PC-3 (cell line): ENCODE measurements at regions not wholly inside any gene's neighbourhood (a gene's known extent, or its start where the extent isn't known, plus 50 kb on each side); places are given as distances from the start of the nearest gene placed in this dataset.

Experiments used
- ATAC-seq: fragments of 200-7000 bp; cut with Tn5 transposase; 2 replicates; pipeline ENCODE4 v1.9.1; 2020; ENCODE audit warnings: mild to moderate bottlenecking, moderate library complexity
- BruUV-seq: library from RNA; stranded (reverse); fragments of 400-500 nt; replicated peaks from 2 replicates; lab custom pipeline; 2021; lab: Mats Ljungman, UMichigan
- CTCF ChIA-PET: fragments of 300-600 bp; sonication (Branson Sonifier 250); formaldehyde crosslinking; loops from one replicate; lab custom pipeline; 2022; ENCODE audit warnings: antibody characterized with exemption; lab: Charles Lee
- POLR2A ChIA-PET: fragments of 300-600 bp; sonication (Branson Sonifier 250); formaldehyde crosslinking; loops from one replicate; lab custom pipeline; 2022; ENCODE audit warnings: antibody characterized with exemption; ENCODE audit not compliant: unreplicated experiment; lab: Charles Lee
- DNase-seq: peaks from one replicate; pipeline ENCODE4 v3.0.0-alpha.2; 2015
- H2AFZ ChIP-seq: fragments of 300-600 bp; sonication (generic); 2 replicates; pipeline ENCODE4 v1.6.0; 2016; ENCODE audit warnings: antibody characterized with exemption, low read length
- H3F3A ChIP-seq: fragments of 300-600 bp; sonication (generic); one replicate; pipeline ENCODE4 v1.6.0; 2017; ENCODE audit warnings: antibody characterized with exemption, low read length, control low read depth, mild to moderate bottlenecking; ENCODE audit not compliant: unreplicated experiment
- H3K27ac ChIP-seq: fragments of 300-600 bp; sonication (generic); 2 replicates; pipeline ENCODE4 v1.5.1; 2016; ENCODE audit warnings: mild to moderate bottlenecking, low read length
- H3K27me3 ChIP-seq: fragments of 300-600 bp; sonication (generic); 2 replicates; pipeline ENCODE4 v1.6.1; 2016; ENCODE audit warnings: low read length, mixed read lengths
- H3K36me3 ChIP-seq: fragments of 300-600 bp; sonication (generic); 2 replicates; pipeline ENCODE4 v1.6.1; 2016; ENCODE audit warnings: low read depth, mixed run types, low read length, mixed read lengths
- H3K4me1 ChIP-seq: fragments of 300-600 bp; sonication (generic); 2 replicates; pipeline ENCODE4 v1.5.1; 2016; ENCODE audit warnings: low read length; ENCODE audit not compliant: insufficient read depth
- H3K4me2 ChIP-seq: fragments of 300-600 bp; sonication (generic); 2 replicates; pipeline ENCODE4 v1.6.0; 2016; ENCODE audit warnings: low read length
- H3K4me3 ChIP-seq: fragments of 300-600 bp; sonication (generic); 2 replicates; pipeline ENCODE4 v1.5.1; 2016; ENCODE audit warnings: mild to moderate bottlenecking, low read length, mixed read lengths
- H3K79me2 ChIP-seq: fragments of 300-600 bp; sonication (generic); 2 replicates; pipeline ENCODE4 v1.6.1; 2017; ENCODE audit warnings: low read length, mixed read lengths
- H3K9ac ChIP-seq: fragments of 300-600 bp; sonication (generic); 2 replicates; pipeline ENCODE4 v1.6.0; 2016; ENCODE audit warnings: mild to moderate bottlenecking, low read length
- H3K9me2 ChIP-seq: fragments of 300-600 bp; sonication (generic); replicated peaks from 2 replicates; pipeline ENCODE4 v1.6.1; 2016; ENCODE audit warnings: mixed run types, low read length, mixed read lengths
- H3K9me3 ChIP-seq: fragments of 300-600 bp; sonication (generic); 2 replicates; pipeline ENCODE4 v1.6.1; 2016; ENCODE audit warnings: low read length, mixed read lengths
- H4K20me1 ChIP-seq: fragments of 300-600 bp; sonication (generic); 2 replicates; pipeline ENCODE4 v1.6.1; 2016; ENCODE audit warnings: low read length, mixed read lengths
- CTCF ChIP-seq: fragments of 300-600 bp; sonication (generic); conservative IDR thresholded peaks from 2 replicates; pipeline ENCODE4 v1.5.1; 2017; ENCODE audit warnings: antibody characterized with exemption, low read depth, mild to moderate bottlenecking, low read length
- EZH2 ChIP-seq: fragments of 300-600 bp; sonication (generic); IDR thresholded peaks from one replicate; pipeline ENCODE4 v1.6.1; 2017; ENCODE audit warnings: antibody characterized with exemption, mild to moderate bottlenecking, low read length; ENCODE audit not compliant: unreplicated experiment
- EZH2phosphoT487 ChIP-seq: fragments of 300-600 bp; sonication (generic); IDR thresholded peaks from 2 replicates; pipeline ENCODE4 v1.6.1; 2018; ENCODE audit warnings: mild to moderate bottlenecking, antibody characterized with exemption, low read length, borderline replicate concordance
- intact Hi-C: fragments of 100-400 bp; cut with micrococcal nuclease; formaldehyde crosslinking; loops from 2 replicates; pipeline ENCODE4 v1.9.0; 2023

DNA sequence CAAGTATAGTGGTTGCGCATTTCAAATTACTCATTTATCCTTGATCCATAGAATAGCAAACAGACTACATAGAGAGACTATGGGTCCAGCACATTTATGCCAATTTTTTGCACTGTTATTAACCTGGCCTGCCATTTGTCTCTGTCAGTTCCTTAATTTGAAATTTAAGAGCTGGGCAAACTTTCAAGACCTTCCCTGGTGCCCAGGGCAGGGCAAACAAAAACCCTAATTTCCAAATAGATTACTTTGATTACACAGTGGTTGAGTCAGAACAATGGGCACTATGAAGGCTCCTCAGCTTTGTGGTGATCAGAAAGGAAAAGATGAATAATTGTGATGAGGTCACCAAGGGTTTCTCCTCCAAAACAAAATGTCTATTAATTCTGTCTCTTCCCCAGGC is 80.6 kb downstream of the TNFSF18 start:
- intact Hi-C loops = no loop called here
- ATAC-seq = peak; percentile 89
- peak; percentile 99 for DNase-seq
- Histone ChIP-seq H3K4me3 (no peak overlapping the region), H3K36me3 (no peaks in the 10 kb centered on the region), H3K4me1 (peaks cover 45% of the 10 kb centered on the region), H4K20me1 (no peaks in the 10 kb centered on the region), H3K9me2 (no peaks in the 10 kb centered on the region), H3K27me3 (no peaks in the 10 kb centered on the region), H3K4me2 (peak overlapping the region; percentile 21), H3F3A (peaks cover 17% of the 10 kb centered on the region), H3K27ac (peak overlapping the region; percentile 52), H3K9me3 (no peaks in the 10 kb centered on the region), H3K79me2 (no peaks in the 10 kb centered on the region), H2AFZ (no peak overlapping the region), H3K9ac (no peak overlapping the region; the same call in 1 of the 2 replicates)
- BruUV-seq = no TSS peak
- POLR2A ChIA-PET = interaction anchor here (0.9 kb wide), 2 partner anchors 50 to 54 kb away, joined by 3 read pairs; no protein-coding TSS in a partner anchor
- TF ChIP-seq EZH2 = no peak
- CTCF ChIA-PET = no interaction called here

DNA sequence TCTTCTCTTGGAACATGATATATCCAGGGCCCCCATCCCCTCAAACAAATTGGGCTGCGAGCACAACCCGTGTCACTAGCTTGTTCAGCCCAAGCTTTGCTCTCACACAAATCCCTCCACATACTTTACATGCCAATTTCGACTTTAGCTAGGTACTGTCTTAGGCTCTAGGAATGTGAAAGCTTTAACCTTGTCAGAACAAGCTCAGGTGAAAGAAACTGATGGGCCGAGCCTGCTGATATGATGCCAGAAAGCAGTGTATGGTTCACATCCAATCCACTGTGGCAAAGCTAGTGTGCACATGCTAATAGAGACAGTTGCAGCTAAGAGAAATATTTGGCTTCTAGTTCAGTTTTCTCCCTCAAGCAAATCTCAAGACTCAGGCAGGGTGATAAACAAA is 79.5 kb downstream of the TNFSF18 start:
- no peaks in the 10 kb centered on the region for H3K9me2 ChIP-seq
- TF ChIP-seq EZH2phosphoT487 (no peak), CTCF (no peak), EZH2 (no peak)
- BruUV-seq = no TSS peak
- peaks cover 53% of the 10 kb centered on the region for H3K4me1 ChIP-seq
- H3K4me2 ChIP-seq = no peak overlapping the region
- H4K20me1 ChIP-seq = no peaks in the 10 kb centered on the region
- H3K4me3 ChIP-seq = no peak overlapping the region
- no peak overlapping the region for H3K27ac ChIP-seq
- no peaks in the 10 kb centered on the region for H3K79me2 ChIP-seq
- H2AFZ ChIP-seq = no peak overlapping the region
- no peak for DNase-seq
- POLR2A ChIA-PET = interaction anchor here (0.6 kb wide), 1 partner anchor 768 kb away, joined by 3 read pairs; no protein-coding TSS in a partner anchor
- no peak for ATAC-seq
- peaks cover 22% of the 10 kb centered on the region for H3F3A ChIP-seq
- CTCF ChIA-PET = no interaction called here
- no peaks in the 10 kb centered on the region for H3K9me3 ChIP-seq
- no peaks in the 10 kb centered on the region for H3K27me3 ChIP-seq
- no peaks in the 10 kb centered on the region for H3K36me3 ChIP-seq
- intact Hi-C loops = no loop called here
- no peak overlapping the region for H3K9ac ChIP-seq

DNA sequence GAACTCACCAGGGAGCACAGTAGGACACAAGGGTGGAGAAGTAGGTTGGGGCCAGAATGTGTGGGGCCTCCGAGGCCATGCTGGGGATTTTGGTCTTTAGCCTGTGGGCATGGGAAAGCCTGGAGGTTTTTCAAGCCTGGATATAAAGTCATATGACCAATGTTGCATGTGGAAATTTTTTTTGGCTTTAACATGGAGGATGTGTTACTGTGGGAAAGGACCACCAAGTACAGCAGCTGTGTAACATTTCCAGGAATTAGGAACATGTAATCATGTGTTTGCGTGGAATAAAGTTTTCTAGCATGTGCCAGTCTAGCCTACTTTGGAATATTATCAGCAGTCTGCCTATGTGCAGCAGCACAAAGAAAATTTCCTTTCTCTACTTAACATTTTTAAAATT is 78.5 kb downstream of the TNFSF18 start:
- H3K9me2 ChIP-seq = no peaks in the 10 kb centered on the region
- no peak overlapping the region for H3K9ac ChIP-seq
- no peak overlapping the region for H3K4me2 ChIP-seq
- no peaks in the 10 kb centered on the region for H3K27me3 ChIP-seq
- ChIA-PET POLR2A (interaction anchor here (0.6 to 0.7 kb wide), 2 partner anchors 49 to 1204 kb away, joined by 4 read pairs; no protein-coding TSS in a partner anchor), CTCF (no interaction called here)
- no peaks in the 10 kb centered on the region for H3K79me2 ChIP-seq
- H3K4me1 ChIP-seq = peaks cover 50% of the 10 kb centered on the region
- no peak for DNase-seq
- BruUV-seq = no TSS peak
- H3K9me3 ChIP-seq = no peaks in the 10 kb centered on the region
- TF ChIP-seq CTCF (no peak), EZH2 (no peak), EZH2phosphoT487 (no peak)
- no peaks in the 10 kb centered on the region for H3K36me3 ChIP-seq
- intact Hi-C loops = no loop called here
- no peak overlapping the region for H3K4me3 ChIP-seq
- ATAC-seq = no peak
- H3K27ac ChIP-seq = no peak overlapping the region
- no peak overlapping the region for H2AFZ ChIP-seq
- peaks cover 19% of the 10 kb centered on the region for H3F3A ChIP-seq
- no peaks in the 10 kb centered on the region for H4K20me1 ChIP-seq
